Mucosa of descending colon (tissue), 3 donors: ENCODE measurements at regions not wholly inside any gene's neighbourhood (a gene's known extent, or its start where the extent isn't known, plus 50 kb on each side); places are given as distances from the start of the nearest gene placed in this dataset.

Source experiments
- ATAC-seq: fragments of 200-7000 bp; cut with Tn5 transposase; one replicate; pipeline ENCODE4 v1.9.1; 2020; ENCODE audit warnings: mild to moderate bottlenecking, moderate library complexity
- DNase-seq, 3 donors: peaks; one replicate each; pipeline ENCODE4 v3.0.0-alpha.2; 2020
- H3K36me3 ChIP-seq: fragments of 200-600 bp; one replicate; pipeline ENCODE4 v1.8.0; 2021; ENCODE audit warnings: low read depth, mild to moderate bottlenecking
- H3K4me1 ChIP-seq: fragments of 200-600 bp; one replicate; pipeline ENCODE4 v1.8.0; 2021; ENCODE audit warnings: low read depth, mild to moderate bottlenecking
- H3K4me3 ChIP-seq: fragments of 200-600 bp; one replicate; pipeline ENCODE4 v1.8.0; 2021; ENCODE audit warnings: mild to moderate bottlenecking
- H3K9me3 ChIP-seq: fragments of 200-600 bp; one replicate; pipeline ENCODE4 v1.8.0; 2021; ENCODE audit warnings: mild to moderate bottlenecking
- intact Hi-C, 2 donors: fragments of 100-400 bp; cut with DNase I in 1 of 2; cut with micrococcal nuclease in 1 of 2; formaldehyde crosslinking; loops; one replicate each; pipeline versions ENCODE4 v1.11.0 to v1.11.1; 2022; cut with DNase I, micrococcal nuclease
- TF ChIP-seq, protein P1 (sequence below): fragments of 200-600 bp; IDR thresholded peaks from one replicate; pipeline ENCODE4 v1.8.0; 2022; ENCODE audit warnings: antibody characterized with exemption, mild to moderate bottlenecking
- donor health status: DM: no; HTN: no; CAD: no; lungs with moderate emphysema.
- donor health status: DM: no; HTN: no; CAD: no.
- donor health status: DM: no; HTN: yes; CAD: no.

DNA sequence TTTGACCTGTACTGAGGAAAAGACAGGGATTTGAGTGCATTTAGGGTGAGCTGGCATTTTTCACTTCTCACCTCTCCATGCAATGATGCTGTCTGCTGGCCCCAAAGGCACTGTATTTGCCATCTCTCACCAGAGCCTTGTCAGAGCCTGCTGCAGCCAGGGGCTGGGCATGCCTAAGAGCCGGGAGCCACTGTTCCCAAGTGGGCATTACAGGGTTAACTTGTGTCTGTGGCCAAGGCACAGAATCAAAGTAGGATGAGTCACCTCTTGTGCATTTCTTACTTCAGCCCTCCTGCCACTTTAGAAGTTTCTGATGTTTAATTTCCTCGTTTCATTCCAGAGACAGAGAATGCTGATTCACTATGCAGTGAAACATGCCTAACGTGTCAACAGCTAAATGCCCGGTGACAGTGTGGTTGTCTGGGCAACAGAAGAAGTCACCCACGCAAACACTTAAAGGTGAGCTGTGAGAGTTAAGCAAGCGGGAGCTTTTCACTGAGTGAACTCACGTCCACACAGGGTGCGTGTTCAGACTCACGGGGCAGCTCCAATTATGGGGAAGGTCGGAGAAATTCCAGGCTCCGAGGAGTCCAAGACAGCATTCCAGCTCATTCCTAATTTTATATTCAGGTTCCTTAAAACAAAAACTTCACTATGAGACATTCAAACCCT lies 57.1 kb upstream of the IGFBP3 start:
- no peaks in the 10 kb centered on the region for H3K9me3 ChIP-seq
- TF ChIP-seq, protein P1, sequence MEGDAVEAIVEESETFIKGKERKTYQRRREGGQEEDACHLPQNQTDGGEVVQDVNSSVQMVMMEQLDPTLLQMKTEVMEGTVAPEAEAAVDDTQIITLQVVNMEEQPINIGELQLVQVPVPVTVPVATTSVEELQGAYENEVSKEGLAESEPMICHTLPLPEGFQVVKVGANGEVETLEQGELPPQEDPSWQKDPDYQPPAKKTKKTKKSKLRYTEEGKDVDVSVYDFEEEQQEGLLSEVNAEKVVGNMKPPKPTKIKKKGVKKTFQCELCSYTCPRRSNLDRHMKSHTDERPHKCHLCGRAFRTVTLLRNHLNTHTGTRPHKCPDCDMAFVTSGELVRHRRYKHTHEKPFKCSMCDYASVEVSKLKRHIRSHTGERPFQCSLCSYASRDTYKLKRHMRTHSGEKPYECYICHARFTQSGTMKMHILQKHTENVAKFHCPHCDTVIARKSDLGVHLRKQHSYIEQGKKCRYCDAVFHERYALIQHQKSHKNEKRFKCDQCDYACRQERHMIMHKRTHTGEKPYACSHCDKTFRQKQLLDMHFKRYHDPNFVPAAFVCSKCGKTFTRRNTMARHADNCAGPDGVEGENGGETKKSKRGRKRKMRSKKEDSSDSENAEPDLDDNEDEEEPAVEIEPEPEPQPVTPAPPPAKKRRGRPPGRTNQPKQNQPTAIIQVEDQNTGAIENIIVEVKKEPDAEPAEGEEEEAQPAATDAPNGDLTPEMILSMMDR, result no peak
- no peak overlapping the region for H3K4me3 ChIP-seq
- intact Hi-C loops, result no loop called here
- DNase-seq, result no peak
- H3K36me3 ChIP-seq, result no peaks in the 10 kb centered on the region
- peak; percentile 44 for ATAC-seq
- no peaks in the 10 kb centered on the region for H3K4me1 ChIP-seq

DNA sequence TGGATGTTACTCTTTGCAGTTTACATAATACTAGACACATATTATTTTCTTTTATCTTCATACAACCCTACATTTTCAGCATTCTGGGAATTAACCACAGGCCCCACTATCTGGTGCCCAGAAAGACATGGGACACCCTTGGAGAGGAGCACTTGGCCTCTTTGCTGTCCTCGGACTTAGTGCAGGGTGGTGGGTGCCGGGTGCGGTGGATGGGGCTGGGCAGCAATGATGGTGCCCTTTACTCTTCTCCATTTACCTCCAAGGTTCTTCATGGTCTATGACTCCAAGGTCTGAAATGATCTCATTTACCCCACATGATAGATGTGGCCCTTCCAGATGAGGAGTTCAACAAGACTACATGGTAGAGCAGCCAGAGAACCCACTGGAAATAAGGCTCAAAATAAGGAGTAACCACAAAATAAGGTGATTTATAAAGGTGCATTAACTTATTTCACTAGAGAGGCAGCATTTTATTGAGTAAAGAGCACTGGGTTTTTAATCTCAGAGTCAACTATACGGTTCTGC lies 56.2 kb upstream of the IGFBP3 start:
- no peaks in the 10 kb centered on the region for H3K36me3 ChIP-seq
- no peak for DNase-seq
- intact Hi-C loops, result no loop called here
- no peak for ATAC-seq
- no peaks in the 10 kb centered on the region for H3K9me3 ChIP-seq
- H3K4me1 ChIP-seq, result no peaks in the 10 kb centered on the region
- H3K4me3 ChIP-seq, result no peak overlapping the region
- TF ChIP-seq, protein P1, result no peak

DNA sequence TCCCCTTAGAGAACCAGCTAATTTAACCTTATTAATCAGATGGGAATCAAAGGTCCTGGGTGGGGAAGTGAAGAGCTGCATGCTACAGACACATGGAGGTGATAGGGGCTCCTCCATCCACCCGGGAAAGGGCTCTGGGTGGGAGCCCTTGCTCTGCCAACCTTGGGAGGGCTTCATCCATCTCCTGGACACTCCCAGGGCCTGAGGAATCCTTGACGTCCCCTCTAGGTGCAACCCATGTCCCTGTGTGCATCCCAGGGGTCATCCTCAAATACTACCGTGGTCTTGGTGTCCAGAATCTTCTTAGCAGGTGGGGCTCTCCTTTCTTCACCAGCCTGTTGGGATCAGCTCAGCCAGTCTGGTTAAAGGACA lies 55.4 kb upstream of the IGFBP3 start:
- TF ChIP-seq, protein P1, result no peak
- H3K4me3 ChIP-seq, result no peak overlapping the region
- H3K9me3 ChIP-seq, result no peaks in the 10 kb centered on the region
- no peaks in the 10 kb centered on the region for H3K4me1 ChIP-seq
- DNase-seq (no peak), ATAC-seq (no peak)
- intact Hi-C loops, result no loop called here
- no peaks in the 10 kb centered on the region for H3K36me3 ChIP-seq

DNA sequence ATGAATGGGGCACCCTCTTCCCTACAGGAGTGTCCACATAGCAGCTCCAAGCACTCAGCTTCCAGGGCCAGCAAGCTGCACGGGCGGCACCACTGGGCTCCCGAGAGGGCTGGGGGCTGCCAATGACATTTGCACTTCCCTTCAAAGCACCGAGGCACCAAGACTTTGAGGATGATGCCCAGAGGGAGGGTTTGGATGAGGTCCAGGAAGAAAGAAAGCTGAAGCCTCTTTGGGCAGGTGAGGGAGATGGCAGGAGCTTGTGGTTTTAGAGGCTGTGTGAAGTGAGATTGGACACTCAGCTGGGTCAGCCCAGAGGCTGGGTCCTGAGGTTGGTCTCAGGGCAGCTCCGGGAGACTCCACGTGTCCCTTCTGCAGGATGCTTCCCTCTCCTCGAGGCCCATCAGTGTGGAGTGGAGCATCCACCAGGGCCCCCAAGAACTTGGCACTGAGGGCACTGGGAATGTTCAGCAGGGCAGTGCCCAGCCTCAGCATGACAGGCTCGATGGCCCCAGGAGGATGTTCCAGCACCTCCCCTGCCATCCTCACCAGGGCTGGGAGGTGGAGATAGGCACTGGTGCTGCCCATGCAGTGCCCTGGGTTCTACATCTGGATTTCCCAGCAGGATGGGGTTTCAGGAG lies 54.9 kb upstream of the IGFBP3 start:
- ATAC-seq (no peak), DNase-seq (no peak)
- Histone ChIP-seq H3K4me1 (no peaks in the 10 kb centered on the region), H3K9me3 (no peaks in the 10 kb centered on the region), H3K4me3 (no peak overlapping the region), H3K36me3 (no peaks in the 10 kb centered on the region)
- intact Hi-C loops, result no loop called here
- TF ChIP-seq, protein P1, result no peak

DNA sequence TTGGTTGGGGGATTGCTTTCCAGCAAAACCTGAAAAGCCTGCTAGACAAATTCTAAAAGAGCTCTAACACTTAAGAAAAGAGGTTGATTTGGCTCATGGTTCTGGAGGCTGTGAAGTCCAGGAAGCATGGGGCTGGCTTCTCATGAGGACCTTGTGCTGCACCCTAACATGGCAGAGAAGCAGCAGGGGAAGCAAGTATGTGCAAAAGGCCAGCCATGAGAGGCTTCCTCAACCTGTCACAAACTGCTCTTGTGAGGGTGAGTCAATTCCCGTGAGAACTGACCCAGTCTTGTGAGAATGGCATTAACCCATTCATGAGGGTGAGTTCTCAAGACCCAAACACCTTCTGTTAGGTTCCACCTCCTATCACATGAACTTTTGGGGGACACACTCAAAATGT lies 54.3 kb upstream of the IGFBP3 start:
- DNase-seq (no peak), ATAC-seq (no peak)
- TF ChIP-seq, protein P1, result no peak
- Histone ChIP-seq H3K4me3 (no peak overlapping the region), H3K36me3 (no peaks in the 10 kb centered on the region), H3K9me3 (no peaks in the 10 kb centered on the region), H3K4me1 (no peaks in the 10 kb centered on the region)
- intact Hi-C loops, result no loop called here
